Fibroblast of lung (primary cell): ENCODE measurements at regions not wholly inside any gene's neighbourhood (a gene's known extent, or its start where the extent isn't known, plus 50 kb on each side); places are given as distances from the start of the nearest gene placed in this dataset.

Source experiments
- DNase-seq, 2 donors: peaks; one replicate each; pipeline versions ENCODE4 v3.0.0 to v3.0.0-alpha.2; 2010; ENCODE audit warnings: low read depth in 2 of 2
- H2AFZ ChIP-seq: 2 replicates; pipeline ENCODE4 v1.5.1; 2012; ENCODE audit warnings: low read length, control low read depth, inconsistent platforms
- H3K27ac ChIP-seq: 2 replicates; pipeline ENCODE4 v1.5.1; 2011; ENCODE audit warnings: low read length, control low read depth; ENCODE audit not compliant: insufficient read depth
- H3K27me3 ChIP-seq: 2 replicates; pipeline ENCODE4 v1.5.1; 2011; ENCODE audit warnings: mild to moderate bottlenecking, low read length; ENCODE audit not compliant: control insufficient read depth, insufficient read depth
- H3K36me3 ChIP-seq: 2 replicates; pipeline ENCODE4 v1.5.1; 2011; ENCODE audit warnings: low read length; ENCODE audit not compliant: control insufficient read depth, insufficient read depth
- H3K4me1 ChIP-seq: 2 replicates; pipeline ENCODE4 v1.5.1; 2011; ENCODE audit warnings: low read length; ENCODE audit not compliant: control insufficient read depth, insufficient read depth; ENCODE audit errors: extremely low read depth
- H3K4me2 ChIP-seq: 2 replicates; pipeline ENCODE4 v1.5.1; 2011; ENCODE audit warnings: low read length, control low read depth; ENCODE audit not compliant: insufficient read depth; ENCODE audit errors: extremely low read depth
- H3K4me3 ChIP-seq, 4 experiments: fragments of 200-600 bp in 1 of 4; sonication (generic) in 1 of 4; replicated peaks in 1 of 4; 2 replicates each; pipeline ENCODE4 v1.5.1; 2011 to 2016; ENCODE audit warnings: low read length in 4 of 4, low read depth in 3 of 4, mild to moderate bottlenecking in 3 of 4, control low read depth in 2 of 4, inconsistent platforms in 1 of 4, mixed read lengths in 1 of 4; ENCODE audit not compliant: insufficient read depth in 1 of 4; ENCODE audit errors: control extremely low read depth in 1 of 4
- H3K79me2 ChIP-seq: 2 replicates; pipeline ENCODE4 v1.5.1; 2012; ENCODE audit warnings: mild to moderate bottlenecking, low read length, inconsistent platforms; ENCODE audit not compliant: control insufficient read depth, insufficient read depth
- H3K9ac ChIP-seq: 2 replicates; pipeline ENCODE4 v1.5.1; 2011; ENCODE audit warnings: mild to moderate bottlenecking, low read length, control low read depth; ENCODE audit not compliant: insufficient read depth
- H3K9me3 ChIP-seq: 2 replicates; pipeline ENCODE4 v1.5.1; 2012; ENCODE audit warnings: low read depth, low read length; ENCODE audit not compliant: control insufficient read depth, insufficient read depth
- H4K20me1 ChIP-seq: 2 replicates; pipeline ENCODE4 v1.5.1; 2011; ENCODE audit warnings: low read length; ENCODE audit not compliant: control insufficient read depth, insufficient read depth; ENCODE audit errors: extremely low read depth
- EZH2 ChIP-seq: IDR thresholded peaks from 2 replicates; pipeline ENCODE4 v1.5.1; 2012; ENCODE audit warnings: low read length, control low read depth, mild to moderate bottlenecking; ENCODE audit errors: missing control alignments
- TF ChIP-seq, protein P1 (sequence below), 2 donors: IDR thresholded peaks in 1 of 2; conservative IDR thresholded peaks in 1 of 2; 1 replicate in 1 of 2; 2 replicates in 1 of 2; pipeline ENCODE4 v1.5.1; 2011 to 2012; ENCODE audit warnings: low read length in 2 of 2, control low read depth in 1 of 2, inconsistent platforms in 1 of 2, low read depth in 1 of 2, mild to moderate bottlenecking in 1 of 2

- H3K27ac ChIP-seq = no peak overlapping the region
- no peak overlapping the region for H3K4me3 ChIP-seq
- H4K20me1 ChIP-seq = no peaks in the 10 kb centered on the region
- no peak overlapping the region for H3K9ac ChIP-seq
- TF ChIP-seq, protein P1, sequence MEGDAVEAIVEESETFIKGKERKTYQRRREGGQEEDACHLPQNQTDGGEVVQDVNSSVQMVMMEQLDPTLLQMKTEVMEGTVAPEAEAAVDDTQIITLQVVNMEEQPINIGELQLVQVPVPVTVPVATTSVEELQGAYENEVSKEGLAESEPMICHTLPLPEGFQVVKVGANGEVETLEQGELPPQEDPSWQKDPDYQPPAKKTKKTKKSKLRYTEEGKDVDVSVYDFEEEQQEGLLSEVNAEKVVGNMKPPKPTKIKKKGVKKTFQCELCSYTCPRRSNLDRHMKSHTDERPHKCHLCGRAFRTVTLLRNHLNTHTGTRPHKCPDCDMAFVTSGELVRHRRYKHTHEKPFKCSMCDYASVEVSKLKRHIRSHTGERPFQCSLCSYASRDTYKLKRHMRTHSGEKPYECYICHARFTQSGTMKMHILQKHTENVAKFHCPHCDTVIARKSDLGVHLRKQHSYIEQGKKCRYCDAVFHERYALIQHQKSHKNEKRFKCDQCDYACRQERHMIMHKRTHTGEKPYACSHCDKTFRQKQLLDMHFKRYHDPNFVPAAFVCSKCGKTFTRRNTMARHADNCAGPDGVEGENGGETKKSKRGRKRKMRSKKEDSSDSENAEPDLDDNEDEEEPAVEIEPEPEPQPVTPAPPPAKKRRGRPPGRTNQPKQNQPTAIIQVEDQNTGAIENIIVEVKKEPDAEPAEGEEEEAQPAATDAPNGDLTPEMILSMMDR (conservative IDR thresholded peaks at IDR 0.05 in 1 of 2, IDR thresholded peaks at IDR 0.05 in 1 of 2; ENCODE audit: low read depth in 1 of 2, low read length in 2 of 2) = no peak
- no peak for TF ChIP-seq EZH2
- H3K9me3 ChIP-seq = no peaks in the 10 kb centered on the region
- no peak overlapping the region for H2AFZ ChIP-seq
- H3K27me3 ChIP-seq = no peaks in the 10 kb centered on the region
- no peak overlapping the region for H3K4me2 ChIP-seq
- no peaks in the 10 kb centered on the region for H3K4me1 ChIP-seq
- H3K36me3 ChIP-seq = no peaks in the 10 kb centered on the region
- H3K79me2 ChIP-seq = no peaks in the 10 kb centered on the region
- peak; percentile 8 to 65 for DNase-seq
Observed at GRCh38 chr7:18221377-18222293, 194.0 kb upstream of the PRPS1L1 start.

GRCh38 chr7:18222636-18223035, 195.0 kb upstream of the PRPS1L1 start:
- no peak overlapping the region for H3K27ac ChIP-seq
- H3K9me3 ChIP-seq = no peaks in the 10 kb centered on the region
- H3K27me3 ChIP-seq = no peaks in the 10 kb centered on the region
- TF ChIP-seq, protein P1 (conservative IDR thresholded peaks at IDR 0.05 in 1 of 2, IDR thresholded peaks at IDR 0.05 in 1 of 2; ENCODE audit: low read depth in 1 of 2, low read length in 2 of 2) = no peak
- no peak overlapping the region for H3K9ac ChIP-seq
- H3K79me2 ChIP-seq = no peaks in the 10 kb centered on the region
- no peaks in the 10 kb centered on the region for H3K36me3 ChIP-seq
- no peak overlapping the region for H2AFZ ChIP-seq
- no peaks in the 10 kb centered on the region for H4K20me1 ChIP-seq
- H3K4me2 ChIP-seq = no peak overlapping the region
- no peak overlapping the region for H3K4me3 ChIP-seq
- no peak for DNase-seq
- H3K4me1 ChIP-seq = no peaks in the 10 kb centered on the region

DNA sequence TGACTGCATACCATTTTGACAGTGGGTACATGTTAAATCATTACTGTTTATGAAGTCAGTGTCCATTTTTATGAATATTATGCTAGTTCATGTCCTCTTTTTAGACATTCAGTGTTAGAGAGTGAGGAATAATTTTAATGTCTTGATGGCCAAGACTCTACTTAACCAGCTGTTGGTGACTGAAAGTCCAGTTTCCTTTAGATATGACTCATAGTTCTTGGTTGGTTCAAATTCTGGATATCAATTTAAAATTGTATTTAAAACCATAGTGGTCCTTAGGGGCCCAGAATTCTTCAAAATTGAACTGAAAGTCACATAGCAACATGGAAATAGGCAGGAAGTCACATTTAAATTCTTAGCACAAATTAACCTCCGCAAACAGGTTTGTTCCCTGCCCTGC, 196.5 kb upstream of the PRPS1L1 start:
- Histone ChIP-seq H3K4me3 (no peak overlapping the region), H3K27ac (no peak overlapping the region), H3K27me3 (no peaks in the 10 kb centered on the region), H3K79me2 (no peaks in the 10 kb centered on the region), H3K36me3 (no peaks in the 10 kb centered on the region), H3K9ac (no peak overlapping the region), H2AFZ (no peak overlapping the region), H3K4me2 (no peak overlapping the region), H3K9me3 (no peaks in the 10 kb centered on the region), H3K4me1 (no peaks in the 10 kb centered on the region), H4K20me1 (no peaks in the 10 kb centered on the region)
- no peak for DNase-seq
- TF ChIP-seq, protein P1 (conservative IDR thresholded peaks at IDR 0.05 in 1 of 2, IDR thresholded peaks at IDR 0.05 in 1 of 2; ENCODE audit: low read depth in 1 of 2, low read length in 2 of 2) = no peak
- no peak for TF ChIP-seq EZH2
